ENCODE measurements at regions not wholly inside any gene's neighbourhood (a gene's known extent, or its start where the extent isn't known, plus 50 kb on each side); places are given as distances from the start of the nearest gene placed in this dataset.
"Not testable (repeated sequence)": the region's sequence is repeated elsewhere in the genome, so short reads cannot be mapped to it uniquely, and the experiment has no call there.

- no peak for DNase-seq (ENCODE audit: low spot score)
Measured at GRCh38 chr15:70524470-70524869, 238.9 kb downstream of the UACA start.

GRCh38 chr15:70523616-70524015 lies 239.7 kb downstream of the UACA start:
- DNase-seq (ENCODE audit: low spot score): no peak

GRCh38 chr15:70523192-70523591 lies 240.2 kb downstream of the UACA start:
- no peak for DNase-seq (ENCODE audit: low spot score)

GRCh38 chr15:70522323-70522966 lies 240.9 kb downstream of the UACA start:
- no peak for DNase-seq (ENCODE audit: low spot score)

- no peak for DNase-seq (ENCODE audit: low spot score)
Measured at GRCh38 chr15:70521576-70522322, 241.6 kb downstream of the UACA start.

- no peak for DNase-seq (ENCODE audit: low spot score)
Measured at GRCh38 chr15:70519616-70520015, 243.7 kb downstream of the UACA start.

- DNase-seq (ENCODE audit: low spot score): no peak
Measured at GRCh38 chr15:70519004-70519365, 244.4 kb downstream of the UACA start.

GRCh38 chr15:70518201-70519003 lies 245.0 kb downstream of the UACA start:
- DNase-seq (ENCODE audit: low spot score): no peak

- no peak for DNase-seq (ENCODE audit: low spot score)
Measured at GRCh38 chr15:70517194-70517590, 246.2 kb downstream of the UACA start.

GRCh38 chr15:70516408-70517193 lies 246.8 kb downstream of the UACA start:
- no peak for DNase-seq (ENCODE audit: low spot score)

- DNase-seq (ENCODE audit: low spot score): no peak
Measured at GRCh38 chr15:70514251-70514650, 249.1 kb downstream of the UACA start.

GRCh38 chr15:70513819-70514218 lies 249.5 kb downstream of the UACA start:
- no peak for DNase-seq (ENCODE audit: low spot score)

GRCh38 chr15:70512772-70513362 lies 250.5 kb downstream of the UACA start:
- peak; percentile 60 for DNase-seq (ENCODE audit: low spot score)

- not testable (repeated sequence) for DNase-seq (ENCODE audit: low spot score)
Measured at GRCh38 chr15:70511972-70512587, 251.3 kb downstream of the UACA start.

- no peak for DNase-seq (ENCODE audit: low spot score)
Measured at GRCh38 chr15:70510433-70510832, 252.9 kb downstream of the UACA start.

- DNase-seq (ENCODE audit: low spot score): no peak
Measured at GRCh38 chr15:70509731-70510143, 253.6 kb downstream of the UACA start.

GRCh38 chr15:70509282-70509662 lies 254.1 kb downstream of the UACA start:
- no peak for DNase-seq (ENCODE audit: low spot score)

- DNase-seq (ENCODE audit: low spot score): peak; percentile 87
Measured at GRCh38 chr15:70508561-70509281, 254.6 kb downstream of the UACA start.

GRCh38 chr15:70507772-70508371 lies 255.5 kb downstream of the UACA start:
- peak; percentile 82 for DNase-seq (ENCODE audit: low spot score)
